HEK293 (cell line): ENCODE measurements at regions not wholly inside any gene's neighbourhood (a gene's known extent, or its start where the extent isn't known, plus 50 kb on each side); places are given as distances from the start of the nearest gene placed in this dataset.

ENCODE experiments used
- PRDM10 ChIP-seq: fragments of 450-650 bp; formaldehyde crosslinking; IDR thresholded peaks from 2 replicates; pipeline ENCODE4 v1.5.1; 2016; ENCODE audit warnings: missing biosample characterization, missing genetic modification characterization
- SP7 ChIP-seq: fragments of 450-650 bp; formaldehyde crosslinking; IDR thresholded peaks from 2 replicates; pipeline ENCODE4 v1.5.1; 2016; ENCODE audit warnings: missing biosample characterization, missing genetic modification characterization
- ZBTB20 ChIP-seq: fragments of 450-650 bp; formaldehyde crosslinking; IDR thresholded peaks from 2 replicates; pipeline ENCODE4 v1.5.1; 2016; ENCODE audit warnings: missing biosample characterization, missing genetic modification characterization
- ZBTB48 ChIP-seq: fragments of 450-650 bp; formaldehyde crosslinking; IDR thresholded peaks from 2 replicates; pipeline ENCODE4 v1.5.1; 2016; ENCODE audit warnings: missing biosample characterization, missing genetic modification characterization
- ZNF114 ChIP-seq: fragments of 450-650 bp; formaldehyde crosslinking; IDR thresholded peaks from 2 replicates; pipeline ENCODE4 v1.5.0; 2017; ENCODE audit warnings: missing biosample characterization, missing genetic modification characterization
- ZNF148 ChIP-seq: fragments of 450-650 bp; formaldehyde crosslinking; IDR thresholded peaks from 2 replicates; pipeline ENCODE4 v1.5.0; 2017; ENCODE audit warnings: missing biosample characterization, missing genetic modification characterization, borderline replicate concordance
- ZNF155 ChIP-seq: fragments of 450-650 bp; formaldehyde crosslinking; IDR thresholded peaks from 2 replicates; pipeline ENCODE4 v1.5.1; 2016; ENCODE audit warnings: missing biosample characterization, missing genetic modification characterization
- ZNF175 ChIP-seq: fragments of 450-650 bp; formaldehyde crosslinking; IDR thresholded peaks from 2 replicates; pipeline ENCODE4 v1.5.1; 2016; ENCODE audit warnings: missing biosample characterization, missing genetic modification characterization
- ZNF2 ChIP-seq: fragments of 450-650 bp; formaldehyde crosslinking; IDR thresholded peaks from 2 replicates; pipeline ENCODE4 v1.5.1; 2016; ENCODE audit warnings: missing biosample characterization, missing genetic modification characterization
- ZNF391 ChIP-seq: fragments of 450-650 bp; formaldehyde crosslinking; IDR thresholded peaks from 2 replicates; pipeline ENCODE4 v1.5.1; 2016; ENCODE audit warnings: low read depth, missing biosample characterization, missing genetic modification characterization, borderline replicate concordance
- ZNF426 ChIP-seq: fragments of 450-650 bp; formaldehyde crosslinking; IDR thresholded peaks from 2 replicates; pipeline ENCODE4 v1.5.1; 2017; ENCODE audit warnings: missing biosample characterization, missing genetic modification characterization, mild to moderate bottlenecking, inconsistent platforms, moderate library complexity
- ZNF449 ChIP-seq: fragments of 450-650 bp; formaldehyde crosslinking; IDR thresholded peaks from 2 replicates; pipeline ENCODE4 v1.5.1; 2017; ENCODE audit warnings: missing biosample characterization, mild to moderate bottlenecking, missing genetic modification characterization, moderate library complexity
- ZNF555 ChIP-seq: fragments of 450-650 bp; formaldehyde crosslinking; conservative IDR thresholded peaks from 2 replicates; pipeline ENCODE4 v1.5.1; 2017; ENCODE audit warnings: missing biosample characterization, mild to moderate bottlenecking, missing genetic modification characterization, inconsistent platforms
- ZNF558 ChIP-seq: fragments of 450-650 bp; formaldehyde crosslinking; IDR thresholded peaks from 2 replicates; pipeline ENCODE4 v1.5.1; 2016; ENCODE audit warnings: missing biosample characterization, missing genetic modification characterization
- ZNF600 ChIP-seq: fragments of 450-650 bp; formaldehyde crosslinking; IDR thresholded peaks from 2 replicates; pipeline ENCODE4 v1.5.1; 2016; ENCODE audit warnings: missing biosample characterization, missing genetic modification characterization
- ZNF624 ChIP-seq: fragments of 450-650 bp; formaldehyde crosslinking; IDR thresholded peaks from 2 replicates; pipeline ENCODE4 v1.5.1; 2017; ENCODE audit warnings: missing biosample characterization, missing genetic modification characterization
- ZNF629 ChIP-seq: fragments of 450-650 bp; formaldehyde crosslinking; IDR thresholded peaks from 2 replicates; pipeline ENCODE4 v1.5.1; 2017; ENCODE audit warnings: missing biosample characterization, missing genetic modification characterization
- ZNF654 ChIP-seq: fragments of 450-650 bp; formaldehyde crosslinking; IDR thresholded peaks from 2 replicates; pipeline ENCODE4 v1.5.1; 2016; ENCODE audit warnings: low read depth, missing biosample characterization, missing genetic modification characterization
- ZNF660 ChIP-seq: fragments of 450-650 bp; IDR thresholded peaks from 2 replicates; pipeline ENCODE4 v1.5.1; 2018; ENCODE audit warnings: missing biosample characterization, mild to moderate bottlenecking, missing genetic modification characterization
- ZNF777 ChIP-seq: fragments of 450-650 bp; formaldehyde crosslinking; IDR thresholded peaks from 2 replicates; pipeline ENCODE4 v1.5.1; 2017; ENCODE audit warnings: missing biosample characterization, missing genetic modification characterization, borderline replicate concordance
- ZNF791 ChIP-seq: fragments of 450-650 bp; formaldehyde crosslinking; IDR thresholded peaks from 2 replicates; pipeline ENCODE4 v1.5.1; 2016; ENCODE audit warnings: missing biosample characterization, missing genetic modification characterization
- TF ChIP-seq, protein P1 (sequence below): fragments of 450-650 bp; formaldehyde crosslinking; optimal IDR thresholded peaks from 2 replicates; pipeline ENCODE3; 2016; ENCODE audit warnings: missing biosample characterization, mild to moderate bottlenecking, missing genetic modification characterization
- TF ChIP-seq, protein P2 (sequence below): fragments of 450-650 bp; formaldehyde crosslinking; IDR thresholded peaks from 2 replicates; pipeline ENCODE4 v1.5.1; 2016; ENCODE audit warnings: missing biosample characterization, missing genetic modification characterization
- TF ChIP-seq, protein P3 (sequence below): fragments of 450-650 bp; formaldehyde crosslinking; IDR thresholded peaks from 2 replicates; pipeline ENCODE4 v1.5.1; 2016; ENCODE audit warnings: missing biosample characterization, missing genetic modification characterization

DNA sequence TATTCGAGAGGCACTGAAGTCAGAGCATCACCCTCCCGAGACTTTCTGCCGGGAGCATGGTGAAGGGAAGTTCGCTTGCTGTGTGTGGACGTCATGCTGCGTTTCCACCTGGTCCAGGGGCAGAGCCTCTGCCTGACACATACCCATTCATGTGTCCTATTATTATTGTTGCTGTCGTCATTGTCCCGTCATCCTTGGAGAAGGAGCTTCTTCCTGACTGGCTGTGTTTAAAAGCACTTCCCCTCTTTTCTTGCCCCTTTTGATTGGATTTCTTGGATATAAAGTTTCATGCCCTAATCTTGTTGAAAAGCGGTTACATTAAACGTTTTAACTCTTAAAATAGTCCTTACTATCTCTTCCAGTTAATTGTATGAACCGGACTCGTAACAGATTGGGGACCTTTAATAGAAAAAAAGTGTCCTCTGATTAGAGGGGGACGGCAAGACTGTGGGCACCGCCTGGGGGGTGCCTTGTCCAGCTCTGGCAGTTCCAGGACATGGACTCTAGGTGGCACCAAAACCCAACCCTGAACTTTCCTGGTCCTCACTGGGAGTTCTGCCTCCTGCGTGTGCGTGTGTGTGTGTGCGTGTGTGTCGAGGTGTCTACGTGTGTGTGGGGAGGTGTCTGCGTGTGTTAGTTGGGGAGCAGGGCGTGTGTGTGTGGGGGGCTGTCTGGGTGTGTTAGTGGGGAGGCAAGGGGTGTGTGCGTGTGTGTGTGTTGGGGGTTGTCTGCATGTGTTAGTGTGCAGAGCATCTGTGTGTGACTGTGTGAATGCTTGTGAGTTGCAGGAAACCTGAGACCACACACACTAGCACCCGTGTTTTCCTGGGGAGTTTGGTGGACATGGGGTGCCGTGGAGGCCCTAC lies 133.3 kb upstream of the CIBAR2 start (continued):
- TF ChIP-seq ZNF449 (tag by site-specific recombination), result no peak
- TF ChIP-seq, protein P1, sequence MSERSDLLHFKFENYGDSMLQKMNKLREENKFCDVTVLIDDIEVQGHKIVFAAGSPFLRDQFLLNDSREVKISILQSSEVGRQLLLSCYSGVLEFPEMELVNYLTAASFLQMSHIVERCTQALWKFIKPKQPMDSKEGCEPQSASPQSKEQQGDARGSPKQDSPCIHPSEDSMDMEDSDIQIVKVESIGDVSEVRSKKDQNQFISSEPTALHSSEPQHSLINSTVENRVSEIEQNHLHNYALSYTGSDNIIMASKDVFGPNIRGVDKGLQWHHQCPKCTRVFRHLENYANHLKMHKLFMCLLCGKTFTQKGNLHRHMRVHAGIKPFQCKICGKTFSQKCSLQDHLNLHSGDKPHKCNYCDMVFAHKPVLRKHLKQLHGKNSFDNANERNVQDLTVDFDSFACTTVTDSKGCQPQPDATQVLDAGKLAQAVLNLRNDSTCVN (tag by site-specific recombination), result peak; percentile 34
- TF ChIP-seq ZNF600 (tag by site-specific recombination), result peak; percentile 62
- TF ChIP-seq, protein P2, sequence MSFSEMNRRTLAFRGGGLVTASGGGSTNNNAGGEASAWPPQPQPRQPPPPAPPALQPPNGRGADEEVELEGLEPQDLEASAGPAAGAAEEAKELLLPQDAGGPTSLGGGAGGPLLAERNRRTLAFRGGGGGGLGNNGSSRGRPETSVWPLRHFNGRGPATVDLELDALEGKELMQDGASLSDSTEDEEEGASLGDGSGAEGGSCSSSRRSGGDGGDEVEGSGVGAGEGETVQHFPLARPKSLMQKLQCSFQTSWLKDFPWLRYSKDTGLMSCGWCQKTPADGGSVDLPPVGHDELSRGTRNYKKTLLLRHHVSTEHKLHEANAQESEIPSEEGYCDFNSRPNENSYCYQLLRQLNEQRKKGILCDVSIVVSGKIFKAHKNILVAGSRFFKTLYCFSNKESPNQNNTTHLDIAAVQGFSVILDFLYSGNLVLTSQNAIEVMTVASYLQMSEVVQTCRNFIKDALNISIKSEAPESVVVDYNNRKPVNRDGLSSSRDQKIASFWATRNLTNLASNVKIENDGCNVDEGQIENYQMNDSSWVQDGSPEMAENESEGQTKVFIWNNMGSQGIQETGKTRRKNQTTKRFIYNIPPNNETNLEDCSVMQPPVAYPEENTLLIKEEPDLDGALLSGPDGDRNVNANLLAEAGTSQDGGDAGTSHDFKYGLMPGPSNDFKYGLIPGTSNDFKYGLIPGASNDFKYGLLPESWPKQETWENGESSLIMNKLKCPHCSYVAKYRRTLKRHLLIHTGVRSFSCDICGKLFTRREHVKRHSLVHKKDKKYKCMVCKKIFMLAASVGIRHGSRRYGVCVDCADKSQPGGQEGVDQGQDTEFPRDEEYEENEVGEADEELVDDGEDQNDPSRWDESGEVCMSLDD (tag by site-specific recombination), result peak; percentile 78
- TF ChIP-seq ZNF777 (tag by site-specific recombination), result peak; percentile 84; the same call in 1 of the 2 replicates
- TF ChIP-seq SP7 (tag by site-specific recombination), result peak; percentile 52
- TF ChIP-seq PRDM10 (tag by site-specific recombination), result peak; percentile 60; the same call in 1 of the 2 replicates
- no peak for TF ChIP-seq ZNF555 (tag by site-specific recombination)
- TF ChIP-seq ZNF660 (tag by site-specific recombination), result no peak
- TF ChIP-seq ZNF114, result 0 out of 2 replicates have a peak, but pooled peaks have one; percentile 29
- no peak for TF ChIP-seq ZNF426 (tag by site-specific recombination)
- peak; percentile 84 for TF ChIP-seq ZBTB48 (tag by site-specific recombination)
- TF ChIP-seq ZNF148, result peak; percentile 72; the same call in 1 of the 2 replicates
- no peak for TF ChIP-seq ZNF558 (tag by site-specific recombination)
- peak; percentile 66 for TF ChIP-seq ZNF629
- peak; percentile 78; the same call in 1 of the 2 replicates for TF ChIP-seq ZNF391 (tag by site-specific recombination)
- TF ChIP-seq, protein P3, sequence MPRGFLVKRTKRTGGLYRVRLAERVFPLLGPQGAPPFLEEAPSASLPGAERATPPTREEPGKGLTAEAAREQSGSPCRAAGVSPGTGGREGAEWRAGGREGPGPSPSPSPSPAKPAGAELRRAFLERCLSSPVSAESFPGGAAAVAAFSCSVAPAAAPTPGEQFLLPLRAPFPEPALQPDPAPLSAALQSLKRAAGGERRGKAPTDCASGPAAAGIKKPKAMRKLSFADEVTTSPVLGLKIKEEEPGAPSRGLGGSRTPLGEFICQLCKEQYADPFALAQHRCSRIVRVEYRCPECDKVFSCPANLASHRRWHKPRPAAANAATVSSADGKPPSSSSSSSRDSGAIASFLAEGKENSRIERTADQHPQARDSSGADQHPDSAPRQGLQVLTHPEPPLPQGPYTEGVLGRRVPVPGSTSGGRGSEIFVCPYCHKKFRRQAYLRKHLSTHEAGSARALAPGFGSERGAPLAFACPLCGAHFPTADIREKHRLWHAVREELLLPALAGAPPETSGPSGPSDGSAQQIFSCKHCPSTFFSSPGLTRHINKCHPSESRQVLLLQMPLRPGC (tag by site-specific recombination), result no peak
- 0 out of 2 replicates have a peak, but pooled peaks have one; percentile 39 for TF ChIP-seq ZNF155 (tag by site-specific recombination)
- peak; percentile 36; the same call in 1 of the 2 replicates for TF ChIP-seq ZBTB20 (tag by site-specific recombination)
- TF ChIP-seq ZNF791, result peak; percentile 43; the same call in 1 of the 2 replicates
- TF ChIP-seq ZNF2, result peak; percentile 81
- TF ChIP-seq ZNF654 (tag by site-specific recombination), result peak; percentile 72
- TF ChIP-seq ZNF624 (tag by site-specific recombination), result no peak
- no peak for TF ChIP-seq ZNF175 (tag by site-specific recombination)
